ENCODE measurements at regions not wholly inside any gene's neighbourhood (a gene's known extent, or its start where the extent isn't known, plus 50 kb on each side); places are given as distances from the start of the nearest gene placed in this dataset.
"Not testable (repeated sequence)": the region's sequence is repeated elsewhere in the genome, so short reads cannot be mapped to it uniquely, and the experiment has no call there.

- no peak for DNase-seq (ENCODE audit: low read depth)
- no peak overlapping the region for H3K4me3 ChIP-seq (replicated peaks; ENCODE audit: low read depth, low read length)
- TF ChIP-seq CTCF (IDR thresholded peaks at IDR 0.05; ENCODE audit: low read length, missing control alignments) = no peak
Measured at GRCh38 chr9:129556491-129557191, 64.3 kb downstream of the C9orf50 start.

DNA sequence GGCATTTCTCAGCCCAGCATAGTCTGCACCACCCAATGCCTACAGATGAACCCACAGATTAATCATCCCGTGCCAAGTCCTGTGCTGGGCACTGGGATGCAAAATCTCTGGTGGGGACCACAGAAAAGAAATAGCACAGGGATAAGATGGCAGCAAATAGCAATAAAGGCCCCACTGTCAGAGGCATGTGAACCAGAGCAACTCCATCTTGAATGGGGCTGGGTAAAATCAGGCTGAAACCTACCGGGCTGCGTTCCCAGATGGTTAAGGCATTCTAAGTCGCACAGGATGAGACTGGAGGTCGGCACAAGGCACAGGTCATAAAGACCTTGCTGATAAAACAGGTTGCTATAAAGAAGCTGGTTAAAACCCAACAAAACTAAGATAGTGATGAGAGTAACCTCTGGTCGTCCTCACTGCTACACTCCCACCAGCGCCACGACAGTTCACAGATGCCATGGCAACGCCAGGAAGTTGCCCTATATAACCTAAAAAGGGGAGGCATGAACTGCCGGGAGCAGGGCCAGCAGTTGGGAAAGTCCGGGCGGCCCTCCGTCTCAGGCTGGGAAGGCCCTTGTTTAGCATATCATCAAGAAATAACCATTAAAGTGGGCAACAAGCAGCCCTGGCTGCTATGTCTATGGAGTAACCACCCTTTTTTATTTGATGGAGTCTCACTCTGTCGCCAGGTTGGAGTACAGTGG lies 65.2 kb downstream of the C9orf50 start:
- no peak for TF ChIP-seq CTCF (IDR thresholded peaks at IDR 0.05; ENCODE audit: low read length, missing control alignments)
- no peak overlapping the region for H3K4me3 ChIP-seq (replicated peaks; ENCODE audit: low read depth, low read length)
- peak; percentile 58 for DNase-seq (ENCODE audit: low read depth)

- no peak for TF ChIP-seq CTCF (IDR thresholded peaks at IDR 0.05; ENCODE audit: low read length, missing control alignments)
- peak; percentile 35 for DNase-seq (ENCODE audit: low read depth)
- no peak overlapping the region for H3K4me3 ChIP-seq (replicated peaks; ENCODE audit: low read depth, low read length)
Measured at GRCh38 chr9:129554649-129555048, 66.3 kb downstream of the C9orf50 start.

GRCh38 chr9:129553277-129553676 lies 67.6 kb downstream of the C9orf50 start:
- TF ChIP-seq CTCF (IDR thresholded peaks at IDR 0.05; ENCODE audit: low read length, missing control alignments) = no peak
- DNase-seq (ENCODE audit: low read depth) = no peak

DNA sequence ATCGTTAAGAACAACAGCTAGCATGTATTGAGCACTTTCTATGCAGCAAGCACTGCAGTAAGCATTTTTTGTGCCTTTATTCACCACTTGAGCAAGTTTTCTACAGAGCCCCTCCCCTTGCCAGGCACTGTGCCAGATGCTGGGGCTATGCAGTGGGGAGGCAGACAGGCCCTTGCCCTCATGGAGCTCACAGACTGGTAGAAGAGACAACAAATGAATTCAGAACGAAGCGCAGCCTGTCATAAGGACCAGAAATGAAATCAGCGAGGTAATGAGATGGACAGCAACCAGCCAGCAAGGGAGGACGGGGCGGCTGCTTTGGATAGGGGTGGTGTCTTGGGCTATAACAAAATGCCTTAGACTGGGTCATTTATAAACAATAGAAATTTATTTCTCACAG lies 68.8 kb downstream of the C9orf50 start:
- H3K4me3 ChIP-seq (replicated peaks; ENCODE audit: low read depth, low read length) = no peak overlapping the region
- no peak for TF ChIP-seq CTCF (IDR thresholded peaks at IDR 0.05; ENCODE audit: low read length, missing control alignments)
- peak; percentile 33 for DNase-seq (ENCODE audit: low read depth)

More at GRCh38 chr9:129553277-129553676, 67.6 kb downstream of the C9orf50 start:
- no peak overlapping the region for H3K4me3 ChIP-seq (replicated peaks; ENCODE audit: low read depth, low read length)

DNA sequence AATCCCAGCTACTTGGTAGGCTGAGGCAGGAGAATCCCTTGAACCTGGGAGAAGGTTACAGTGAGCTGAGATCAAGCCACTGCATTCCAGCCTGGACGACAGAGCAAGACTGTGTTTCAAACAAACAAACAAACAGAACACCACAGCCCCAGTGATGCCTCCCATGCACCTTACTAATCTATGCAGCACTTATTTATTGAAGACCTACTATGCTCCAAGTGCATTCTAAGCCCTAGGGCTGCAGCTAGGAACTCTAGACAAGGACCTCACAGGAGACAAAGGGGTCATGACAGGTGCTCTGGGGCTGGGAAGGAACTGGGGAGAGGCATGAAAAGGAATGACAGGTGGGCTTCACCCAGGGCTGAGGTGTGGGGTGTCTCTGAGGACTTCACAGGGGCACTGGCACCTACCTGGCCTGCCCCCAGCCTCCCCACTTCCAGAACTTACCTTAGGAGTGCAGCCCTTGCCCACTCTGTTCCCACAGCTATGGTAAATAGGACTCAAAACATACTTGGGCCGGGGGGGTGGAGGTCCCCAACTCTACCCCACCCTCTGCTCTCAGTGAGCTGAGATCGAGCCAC lies 69.4 kb downstream of the C9orf50 start:
- no peak for TF ChIP-seq CTCF (IDR thresholded peaks at IDR 0.05; ENCODE audit: low read length, missing control alignments)
- H3K4me3 ChIP-seq (replicated peaks; ENCODE audit: low read depth, low read length) = no peak overlapping the region
- DNase-seq (ENCODE audit: low read depth) = no peak

GRCh38 chr9:129550977-129551376 lies 69.9 kb downstream of the C9orf50 start:
- not testable (repeated sequence) for DNase-seq (ENCODE audit: low read depth); H3K4me3 ChIP-seq (replicated peaks; ENCODE audit: low read depth, low read length)
